ENCODE measurements at regions not wholly inside any gene's neighbourhood (a gene's known extent, or its start where the extent isn't known, plus 50 kb on each side); places are given as distances from the start of the nearest gene placed in this dataset.
"Not testable (repeated sequence)": the region's sequence is repeated elsewhere in the genome, so short reads cannot be mapped to it uniquely, and the experiment has no call there.

DNA sequence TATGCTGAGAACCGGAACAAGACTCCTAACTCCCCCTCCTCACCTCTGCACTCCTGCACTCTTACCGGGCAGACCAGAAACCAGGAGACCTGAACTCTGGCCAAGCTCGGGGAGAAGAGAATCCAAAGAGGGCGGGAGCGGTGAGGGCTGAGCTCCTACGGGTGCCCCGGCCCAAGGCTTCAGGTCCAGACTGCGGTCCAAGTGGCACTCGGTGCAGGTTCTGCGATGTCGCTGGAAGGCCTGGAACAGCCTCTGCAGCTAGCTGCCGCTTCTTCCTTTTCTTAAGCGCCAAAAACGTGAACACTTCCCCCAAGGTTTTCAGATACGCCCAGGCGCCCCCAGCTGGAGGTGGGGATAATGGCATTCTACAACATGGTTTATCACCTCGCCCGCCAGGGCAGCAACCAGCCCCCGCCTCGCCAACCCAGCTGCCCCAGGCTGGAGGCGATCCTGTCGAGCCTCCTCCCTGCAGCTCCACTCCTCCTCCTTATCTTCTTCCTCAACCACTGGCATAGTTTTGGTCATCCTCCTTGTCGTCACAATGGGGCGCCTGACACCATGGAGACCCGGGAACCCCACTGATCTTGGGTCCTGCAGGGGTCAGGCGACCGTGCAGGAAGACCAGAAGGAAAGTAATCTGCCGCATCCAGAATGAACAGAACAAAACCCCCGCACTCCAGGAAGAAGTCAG, 1735.9 kb downstream of the TP53TG3F start:
- no peak for DNase-seq (ENCODE audit: low read depth in 4 of 4, low spot score in 1 of 4)

DNA sequence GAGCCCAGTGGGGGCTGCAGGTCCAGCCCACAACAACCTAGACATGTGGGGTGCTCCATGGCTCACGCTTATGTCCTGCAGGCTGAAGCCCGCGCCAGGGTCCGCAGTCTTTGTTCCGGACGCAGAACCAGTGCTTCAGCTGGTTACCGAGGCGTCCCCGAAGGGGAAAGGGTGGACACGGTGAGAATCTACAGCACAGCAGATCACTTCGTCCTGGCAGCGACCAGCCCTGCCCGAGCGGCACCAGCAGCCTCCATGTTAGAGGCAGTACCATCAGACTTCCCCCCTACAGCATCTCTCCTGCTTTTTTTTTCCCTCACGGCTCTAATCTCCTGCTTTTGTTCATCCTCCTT, 1736.4 kb downstream of the TP53TG3F start:
- DNase-seq (ENCODE audit: low read depth in 4 of 4, low spot score in 1 of 4): no peak

DNA sequence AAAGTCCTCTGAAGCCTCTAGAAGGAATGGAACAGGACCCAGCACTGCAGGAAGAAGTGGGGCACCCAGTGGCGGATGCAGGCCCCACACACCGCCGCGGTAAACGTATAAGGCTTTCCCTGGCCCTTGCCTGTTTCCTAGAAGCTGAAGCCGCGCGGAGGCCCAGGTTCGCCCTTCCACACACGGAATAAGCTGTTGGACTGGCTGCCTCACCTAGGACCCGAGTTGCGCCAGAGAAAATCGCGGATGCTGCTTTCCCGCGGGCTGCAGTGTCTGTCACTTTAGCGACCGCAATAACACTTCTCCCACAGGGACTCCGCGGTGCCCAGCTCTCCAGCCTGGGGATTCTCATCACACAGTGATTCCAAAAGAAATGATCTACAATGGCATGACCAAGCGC, 1736.9 kb downstream of the TP53TG3F start:
- no peak for DNase-seq (ENCODE audit: low read depth in 4 of 4, low spot score in 1 of 4)

DNA sequence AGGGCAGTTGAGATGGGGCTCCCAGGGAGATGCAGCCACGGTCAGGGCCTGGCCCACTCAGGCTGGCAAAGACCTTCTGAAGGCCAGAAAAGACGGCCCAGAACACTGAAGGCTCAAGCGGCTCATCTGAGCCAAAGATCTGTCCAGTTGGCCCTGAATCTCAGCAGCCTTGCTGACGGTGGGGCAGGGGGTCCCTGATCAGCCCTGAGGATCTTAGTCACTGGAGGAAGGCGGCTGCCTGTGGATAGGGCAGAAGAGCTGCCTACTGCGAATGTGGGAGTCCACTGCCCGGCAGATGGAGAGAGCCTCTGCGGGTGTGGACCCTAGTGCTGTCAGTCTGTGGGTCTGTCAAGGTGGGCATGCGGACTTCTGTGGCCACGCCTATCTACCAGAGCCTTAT, 1738.2 kb downstream of the TP53TG3F start:
- no peak for DNase-seq (ENCODE audit: low read depth in 4 of 4, low spot score in 1 of 4)

DNA sequence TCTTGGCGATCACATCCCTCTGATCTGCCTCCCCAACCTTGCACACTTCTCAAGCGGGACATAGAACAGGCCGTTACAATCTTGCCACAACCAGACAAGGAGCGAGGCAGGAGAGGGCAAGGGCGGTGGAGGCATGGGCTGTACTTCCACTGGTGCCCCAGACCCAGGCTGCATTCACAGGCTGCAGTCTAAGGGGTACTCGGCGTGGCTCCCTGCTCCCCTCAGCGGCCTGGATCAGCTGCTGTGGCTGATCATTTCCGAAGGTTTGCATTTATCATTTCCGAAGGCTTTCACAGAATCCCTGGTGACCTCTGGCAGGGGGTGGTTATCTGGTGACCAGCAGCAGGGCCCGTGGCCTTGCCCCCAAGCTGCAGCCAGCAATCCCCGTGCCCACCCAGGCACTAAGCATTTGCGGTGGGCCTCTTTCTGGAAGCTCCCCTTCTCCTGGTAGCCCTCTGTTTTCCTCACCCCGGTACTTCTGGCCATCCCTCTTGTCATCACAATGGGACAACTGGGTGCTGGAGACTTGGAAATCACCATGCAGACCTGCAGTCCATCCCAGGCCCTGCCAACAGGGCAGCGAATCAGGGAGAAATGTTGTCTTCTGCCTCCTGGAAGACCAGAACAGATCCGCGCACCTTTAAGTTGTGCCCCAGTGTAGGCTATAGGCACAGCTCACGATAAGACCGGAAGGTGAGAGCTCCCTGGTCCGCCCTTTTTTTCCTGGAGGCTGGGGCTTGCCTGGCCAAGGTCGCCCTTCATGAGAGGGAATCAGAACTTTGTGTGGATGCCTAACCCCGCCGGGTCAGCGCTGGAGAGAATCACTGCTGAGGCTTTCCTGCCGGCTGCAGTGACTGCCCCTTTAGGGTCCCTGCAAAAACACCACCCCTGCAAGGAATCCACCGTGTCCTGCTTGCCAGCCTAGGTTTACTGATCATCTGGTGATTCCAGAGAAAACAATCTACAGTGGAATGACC, 1739.1 kb downstream of the TP53TG3F start:
- no peak for DNase-seq (ENCODE audit: low read depth in 4 of 4, low spot score in 1 of 4)

DNA sequence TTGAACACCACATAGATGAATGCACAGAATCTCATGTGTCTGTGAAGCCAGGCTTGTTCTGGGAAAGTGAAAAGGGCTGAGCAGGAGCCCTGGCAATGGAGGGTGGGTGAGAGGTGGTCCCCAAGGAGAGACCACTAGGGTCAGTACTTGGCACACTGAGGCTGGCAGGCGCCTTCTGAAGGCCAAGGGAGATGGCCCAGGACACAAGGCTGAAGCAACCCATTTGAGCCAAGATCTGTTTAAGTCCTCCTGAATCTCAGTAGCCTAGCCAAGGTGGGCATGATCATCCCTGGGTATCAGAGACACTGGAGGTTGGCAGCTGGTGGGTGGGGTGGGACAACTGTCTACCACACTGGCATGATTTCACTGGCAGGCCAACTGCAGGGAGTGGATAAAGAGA, 1741.2 kb downstream of the TP53TG3F start:
- no peak for DNase-seq (ENCODE audit: low read depth in 4 of 4, low spot score in 1 of 4)

DNA sequence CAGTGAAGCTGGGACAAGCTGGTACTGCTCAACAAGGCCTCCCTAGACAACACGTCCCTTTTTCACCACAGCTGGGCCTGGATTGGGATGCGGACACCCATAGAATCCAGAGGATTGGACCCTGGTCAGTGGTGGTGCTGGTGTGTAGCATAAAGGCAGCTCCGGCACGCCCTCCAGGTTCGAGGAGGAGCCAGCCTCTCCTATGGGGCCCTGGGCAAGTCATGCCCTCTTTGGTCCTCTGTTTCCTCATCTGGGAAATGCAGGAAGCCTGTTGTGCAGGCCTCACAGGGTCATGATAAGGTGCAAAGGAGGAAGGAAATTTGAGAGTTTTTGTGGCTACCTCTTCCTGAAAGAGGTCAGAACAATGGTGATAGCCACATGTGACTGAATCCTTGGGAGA, 1741.7 kb downstream of the TP53TG3F start:
- no peak for DNase-seq (ENCODE audit: low read depth in 4 of 4, low spot score in 1 of 4)

DNA sequence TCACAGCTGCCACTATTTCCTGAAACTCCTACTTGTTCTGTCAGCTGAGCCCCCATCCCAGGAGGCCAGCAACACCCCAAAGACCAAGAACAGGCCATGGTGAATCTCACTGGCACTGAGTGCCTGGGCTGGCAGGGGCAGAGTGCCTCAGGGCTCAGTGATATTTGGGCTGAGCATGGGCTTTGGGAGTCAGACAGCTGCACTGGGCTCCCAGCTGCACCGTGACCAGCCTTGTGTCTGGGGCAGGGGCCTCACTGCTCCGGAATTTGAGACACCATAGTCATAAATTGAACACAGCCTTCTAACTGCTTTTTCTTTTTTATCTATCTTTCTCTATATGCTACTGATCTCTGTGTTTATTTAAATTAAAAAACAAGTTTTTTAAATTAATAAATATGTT, 1744.2 kb downstream of the TP53TG3F start:
- DNase-seq (ENCODE audit: low read depth in 4 of 4, low spot score in 1 of 4): no peak

DNA sequence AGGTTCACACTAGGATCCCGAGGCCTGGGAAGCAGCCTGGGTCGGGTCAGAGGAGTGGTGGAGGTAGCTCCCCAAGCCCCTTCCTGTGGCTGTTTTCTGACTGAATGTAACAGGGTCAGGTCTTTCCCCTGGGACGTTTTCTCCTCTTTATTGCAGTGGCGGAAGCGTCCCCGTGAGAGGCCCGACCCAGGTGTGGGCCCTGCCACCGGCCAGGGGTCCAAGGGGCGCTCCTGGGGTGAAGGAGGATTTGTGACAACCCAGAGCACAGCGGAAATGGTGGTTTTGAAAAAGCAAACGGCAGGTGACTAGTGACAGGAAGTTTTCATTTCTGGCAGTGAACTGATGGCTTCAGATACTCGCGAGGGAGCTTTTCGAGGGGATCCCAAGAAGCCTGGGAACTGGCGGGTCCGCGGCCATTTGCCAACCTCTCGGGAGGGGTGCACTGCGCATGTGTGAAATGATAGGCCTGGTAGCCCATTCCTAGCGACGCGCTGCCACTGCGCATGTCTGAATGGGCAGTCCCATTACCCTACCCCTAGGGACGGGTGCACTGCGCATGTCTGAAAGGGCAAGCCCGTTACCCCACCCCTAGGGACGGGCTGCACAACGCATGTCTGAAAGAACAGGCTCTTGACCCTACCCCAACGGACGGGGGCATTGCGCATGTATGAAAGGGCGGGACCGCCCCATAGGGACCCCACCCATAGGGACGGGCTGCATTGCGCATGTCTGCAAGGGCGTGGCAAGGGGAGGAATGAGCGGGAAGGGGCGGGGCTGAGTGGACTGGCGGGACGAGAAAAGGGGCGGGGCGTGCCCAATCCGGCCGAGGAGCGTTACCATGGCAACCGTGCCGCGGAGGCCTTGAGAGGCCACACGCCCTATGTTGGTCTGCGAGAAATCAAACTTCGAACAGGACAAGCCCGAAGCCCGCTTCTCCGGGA, 1747.9 kb downstream of the TP53TG3F start:
- no peak for DNase-seq (ENCODE audit: low read depth in 4 of 4, low spot score in 1 of 4)

DNA sequence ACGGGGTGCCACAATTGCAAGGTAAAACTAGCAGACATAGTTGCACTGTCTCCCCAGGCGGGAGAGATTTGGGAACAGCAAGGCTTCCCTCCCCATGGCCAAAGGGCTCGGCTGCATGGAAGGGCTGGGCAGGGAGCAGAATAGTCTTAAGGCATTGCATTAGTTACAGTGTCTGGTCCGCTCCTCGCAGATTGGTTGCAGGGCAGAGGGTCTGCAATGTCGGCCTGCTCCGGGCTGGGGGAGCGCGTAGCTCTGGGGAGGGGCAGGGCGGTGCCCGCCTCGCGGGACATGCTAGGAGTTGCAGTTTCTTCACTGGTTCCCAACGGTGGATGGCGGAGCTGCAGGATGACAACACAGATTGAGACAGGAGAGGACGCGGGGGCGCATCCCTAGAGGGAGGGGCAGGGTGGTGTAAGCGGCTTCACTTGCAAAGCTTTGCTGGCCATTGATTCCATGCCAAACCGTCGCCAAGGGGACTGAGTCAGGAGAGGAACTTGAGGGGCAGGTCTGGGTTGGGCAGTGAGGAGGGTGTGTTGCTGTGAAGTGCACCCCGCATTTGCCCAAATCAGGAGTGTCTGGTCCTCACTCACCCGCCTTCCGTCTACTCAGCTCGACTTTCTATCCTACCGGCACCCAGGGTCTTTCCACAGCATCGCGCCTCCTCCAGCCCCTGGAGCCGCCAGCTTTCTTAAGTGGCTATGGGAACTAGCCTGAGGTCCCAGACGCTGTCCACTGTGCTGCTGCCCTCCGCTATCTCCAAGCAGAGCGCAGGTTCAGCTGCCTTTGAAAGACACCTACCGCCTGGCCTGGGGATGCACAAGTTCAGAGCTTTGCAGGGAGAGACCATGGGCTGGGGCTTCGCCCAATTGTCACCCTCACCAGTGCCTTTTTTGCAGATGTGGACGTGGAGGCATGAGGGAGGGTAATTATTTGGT, 1748.9 kb downstream of the TP53TG3F start:
- no peak for DNase-seq (ENCODE audit: low read depth in 4 of 4, low spot score in 1 of 4)

DNA sequence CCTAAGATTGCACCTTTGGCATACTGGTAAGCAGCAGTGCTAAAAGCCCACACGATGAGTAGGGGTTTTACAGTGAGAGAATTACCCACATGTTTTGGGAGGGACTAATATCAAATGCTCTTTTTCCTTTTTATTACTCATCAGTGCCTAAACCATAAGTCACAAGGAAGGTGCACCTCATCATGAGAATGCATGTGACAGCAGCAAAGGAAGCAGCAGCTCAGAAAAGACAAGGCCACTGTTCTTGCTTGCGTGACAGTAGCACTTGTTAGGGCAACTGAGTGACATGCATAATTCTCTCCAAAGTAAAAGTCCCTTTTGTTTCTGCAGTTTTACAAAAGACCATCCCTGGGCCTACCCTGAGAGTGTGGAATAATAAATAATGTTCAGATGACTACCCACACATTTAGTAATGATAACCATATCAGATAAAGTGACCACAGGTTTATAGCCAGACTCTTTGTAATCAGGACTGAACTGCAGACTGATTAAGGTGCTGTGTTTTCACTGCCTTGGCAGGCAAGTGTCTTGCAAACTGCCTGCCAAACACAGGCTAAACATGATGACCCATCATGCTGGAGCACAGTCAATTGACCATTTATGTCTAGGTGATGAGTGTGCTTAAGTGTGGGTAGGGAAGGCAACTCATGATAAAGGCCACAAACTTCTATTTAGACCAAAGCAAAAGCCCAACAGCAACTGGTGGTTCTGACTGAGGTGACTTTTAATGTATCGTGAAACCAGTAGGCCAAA, 1751.4 kb downstream of the TP53TG3F start:
- no peak for DNase-seq (ENCODE audit: low read depth in 4 of 4, low spot score in 1 of 4)

DNA sequence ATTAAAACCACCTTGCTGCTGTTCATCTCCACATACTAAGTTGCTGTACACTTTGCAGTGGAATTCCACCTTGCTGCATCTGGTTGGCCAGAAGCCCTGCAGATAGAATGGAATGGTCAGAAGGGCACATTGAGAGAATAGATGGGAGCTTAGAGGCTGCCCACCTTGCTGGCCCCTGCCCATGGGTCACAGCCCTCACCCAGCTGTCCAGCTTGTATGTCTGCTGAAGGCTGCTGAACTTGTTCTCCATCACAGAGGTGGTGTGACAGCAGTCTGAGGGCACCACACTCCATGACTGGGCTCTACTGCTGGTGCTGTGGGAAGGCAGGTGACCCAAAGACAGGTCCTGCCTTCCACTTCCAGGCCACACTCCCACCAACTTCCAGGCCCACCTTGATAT, 1755.4 kb downstream of the TP53TG3F start:
- DNase-seq (ENCODE audit: low read depth in 4 of 4, low spot score in 1 of 4): no peak

DNA sequence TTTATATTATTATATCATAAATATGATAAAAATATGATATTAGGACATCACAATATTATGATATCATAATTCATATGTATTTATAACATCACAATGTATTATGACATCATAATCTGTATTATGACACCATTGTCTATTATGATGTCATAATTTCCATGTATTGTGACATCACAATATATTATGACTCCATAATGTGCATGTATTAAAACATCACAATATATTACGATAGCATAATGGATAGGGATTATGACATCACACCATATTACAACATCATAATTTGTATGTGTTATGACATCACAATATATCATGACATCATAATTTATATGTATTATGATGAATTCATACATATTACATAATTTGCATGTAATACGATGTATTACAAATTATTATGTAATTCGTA, 1755.9 kb downstream of the TP53TG3F start:
- no peak for DNase-seq (ENCODE audit: low read depth in 4 of 4, low spot score in 1 of 4)

DNA sequence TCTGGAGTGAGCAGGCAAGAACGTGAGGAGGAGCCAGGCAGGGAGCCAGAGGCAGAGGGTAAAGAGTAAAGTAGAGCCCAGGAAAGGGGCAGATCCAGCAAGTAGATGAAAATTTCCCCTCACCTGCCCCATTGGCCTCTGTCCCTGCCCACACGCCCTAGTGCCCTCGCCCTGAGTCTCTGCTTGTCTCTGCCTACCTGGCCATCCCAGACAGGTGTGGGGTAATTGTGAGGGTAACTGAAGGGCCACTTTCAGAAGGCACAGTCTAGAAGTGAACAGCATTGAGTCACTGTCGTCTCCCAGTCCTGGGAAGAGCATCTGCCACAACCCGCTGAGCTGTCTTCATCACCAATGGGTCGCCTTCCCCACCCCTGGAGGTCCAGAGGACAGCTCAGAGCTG, 1756.8 kb downstream of the TP53TG3F start:
- DNase-seq (ENCODE audit: low read depth in 4 of 4, low spot score in 1 of 4): not testable (repeated sequence)

DNA sequence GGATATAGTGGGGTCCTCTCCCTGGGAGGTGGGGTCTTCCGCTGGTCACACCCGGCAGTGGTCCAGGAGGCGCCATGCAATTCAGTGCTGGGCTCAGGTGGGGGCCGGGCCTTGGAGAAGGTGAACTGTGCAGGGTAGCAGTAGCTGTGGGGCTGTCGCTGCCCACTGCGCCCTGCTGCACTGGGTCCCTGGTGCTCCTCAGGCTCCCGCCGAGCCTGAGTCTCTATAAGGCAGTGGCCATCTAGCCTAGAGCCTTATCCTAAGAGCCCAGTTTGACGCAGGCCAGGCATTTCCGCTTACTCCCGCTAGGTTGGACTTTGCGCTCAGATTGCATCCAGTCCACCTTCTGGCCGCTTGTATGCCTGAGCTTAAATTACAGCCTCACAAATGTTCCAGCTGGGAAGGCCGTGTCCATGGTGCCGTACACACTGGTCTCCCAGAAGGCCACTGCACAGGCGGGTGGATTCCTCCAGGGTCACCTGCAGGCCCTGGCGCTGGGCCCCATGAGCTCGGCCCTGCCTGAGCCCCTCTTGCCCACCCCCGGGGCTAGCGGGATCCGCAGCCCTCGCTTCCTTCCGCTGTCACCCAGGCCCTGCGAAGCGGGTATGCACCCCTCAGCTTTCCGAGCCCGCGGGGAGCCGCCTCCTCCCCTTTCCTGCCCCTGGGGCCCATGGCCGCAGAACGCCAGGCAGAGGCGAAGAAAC, 1762.2 kb downstream of the TP53TG3F start:
- DNase-seq (ENCODE audit: low read depth in 4 of 4, low spot score in 1 of 4): no peak

DNA sequence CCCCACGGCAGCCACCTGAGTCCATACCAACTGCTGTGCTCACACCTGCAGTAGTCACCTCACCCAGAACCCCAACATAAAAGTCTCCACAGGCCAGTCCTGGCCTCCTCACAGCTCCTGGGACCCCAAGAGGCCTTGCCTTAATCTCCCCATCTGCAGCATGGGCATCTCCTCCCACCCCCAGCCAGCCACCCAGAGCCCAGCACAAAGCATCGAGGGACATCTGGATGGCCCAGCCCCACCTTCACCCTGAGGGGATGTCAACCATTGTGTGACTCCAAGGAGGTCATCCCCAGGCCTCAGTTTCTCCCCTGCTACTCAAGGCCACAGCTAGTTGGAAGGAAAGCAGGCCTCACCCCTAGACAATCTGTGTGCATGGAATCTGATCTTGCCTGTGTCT, 1775.3 kb downstream of the TP53TG3F start:
- no peak for DNase-seq (ENCODE audit: low read depth in 4 of 4, low spot score in 1 of 4)

DNA sequence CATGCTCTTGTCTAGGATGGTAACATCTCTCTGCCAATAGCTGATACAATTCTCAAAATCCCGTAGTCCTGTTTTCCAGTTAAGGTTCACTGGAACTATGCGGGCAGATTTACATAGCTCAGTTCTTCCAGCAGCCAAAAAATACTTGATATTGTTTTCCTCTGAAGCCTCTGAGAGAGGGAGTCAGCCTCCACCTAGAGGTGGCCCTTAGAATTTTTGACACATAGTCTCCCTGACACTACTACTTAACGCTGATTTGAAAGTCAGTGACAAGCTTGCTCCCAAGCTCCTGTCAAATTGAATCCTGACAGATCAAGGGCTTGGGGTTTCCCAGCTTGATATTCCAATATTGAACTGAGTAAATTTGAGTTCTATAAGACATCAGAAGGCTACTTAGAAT, 1780.1 kb downstream of the TP53TG3F start:
- no peak for DNase-seq (ENCODE audit: low read depth in 4 of 4, low spot score in 1 of 4)

DNA sequence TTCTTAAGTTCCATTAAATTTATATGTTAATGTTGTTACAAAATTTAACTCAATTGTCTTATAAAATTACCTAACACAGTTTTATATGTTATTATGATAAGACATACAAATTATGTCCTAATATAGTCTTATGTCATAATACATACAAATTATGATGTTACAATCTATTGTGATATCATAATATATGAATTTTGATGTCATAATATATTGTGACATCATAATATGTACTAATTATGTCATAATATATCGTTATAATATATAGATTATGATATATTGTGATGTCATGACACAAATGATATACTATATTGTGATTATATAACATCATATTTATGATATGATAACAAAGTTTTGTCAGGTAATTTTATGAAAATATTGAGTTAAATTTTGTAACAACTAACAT, 1789.6 kb downstream of the TP53TG3F start:
- DNase-seq (ENCODE audit: low read depth in 4 of 4, low spot score in 1 of 4): no peak

DNA sequence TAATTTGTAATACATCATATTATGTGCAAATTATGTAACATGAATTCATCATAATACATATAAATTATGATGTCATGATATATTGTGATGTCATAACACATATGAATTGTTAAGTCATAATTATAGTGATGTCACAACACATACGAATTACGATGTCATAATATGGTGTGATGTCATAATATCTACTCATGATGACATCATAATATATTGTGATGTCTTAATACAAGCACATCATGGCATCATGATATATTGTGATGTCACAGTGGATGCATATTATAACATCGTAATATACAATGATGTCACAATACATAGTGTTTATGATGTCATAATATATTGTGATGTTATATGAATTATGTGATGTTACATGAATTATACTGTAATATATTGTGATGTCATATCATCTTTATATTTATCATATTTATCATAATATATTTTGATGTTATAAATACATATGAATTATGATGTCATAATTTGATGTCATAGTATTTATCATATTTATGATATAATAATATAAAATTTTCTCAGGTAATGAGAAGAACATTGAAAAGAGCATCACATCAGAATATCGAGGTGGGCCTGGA, 1793.0 kb downstream of the TP53TG3F start:
- no peak for DNase-seq (ENCODE audit: low read depth in 4 of 4, low spot score in 1 of 4)

Measured in stimulated activated CD4-positive, alpha-beta T cell treated with anti-CD3 and anti-CD28 coated beads, Interleukin-1b, Interleukin-23, amount 100 ng/mL, for 24 hours (primary cell).